Fibroblast of mammary gland (primary cell): ENCODE measurements at regions not wholly inside any gene's neighbourhood (a gene's known extent, or its start where the extent isn't known, plus 50 kb on each side); places are given as distances from the start of the nearest gene placed in this dataset.

Source experiments
- DNase-seq: peaks from one replicate; pipeline ENCODE4 v3.0.0-alpha.2; 2010; ENCODE audit warnings: low read depth
- H3K4me3 ChIP-seq: 2 replicates; pipeline ENCODE4 v1.5.1; 2011; ENCODE audit warnings: low read depth, mild to moderate bottlenecking, low read length, moderate library complexity; ENCODE audit not compliant: control insufficient read depth
- CTCF ChIP-seq: conservative IDR thresholded peaks from 2 replicates; pipeline ENCODE4 v1.5.1; 2011; ENCODE audit warnings: low read depth, low read length, inconsistent platforms; ENCODE audit not compliant: control insufficient read depth, insufficient read depth

GRCh38 chr10:131750973-131751826 lies 149.6 kb upstream of the PPP2R2D start:
- TF ChIP-seq CTCF, result no peak
- no peak for DNase-seq
- no peak overlapping the region for H3K4me3 ChIP-seq

GRCh38 chr10:131751827-131752775 lies 148.7 kb upstream of the PPP2R2D start:
- TF ChIP-seq CTCF, result no peak
- DNase-seq, result no peak
- H3K4me3 ChIP-seq, result no peak overlapping the region

DNA sequence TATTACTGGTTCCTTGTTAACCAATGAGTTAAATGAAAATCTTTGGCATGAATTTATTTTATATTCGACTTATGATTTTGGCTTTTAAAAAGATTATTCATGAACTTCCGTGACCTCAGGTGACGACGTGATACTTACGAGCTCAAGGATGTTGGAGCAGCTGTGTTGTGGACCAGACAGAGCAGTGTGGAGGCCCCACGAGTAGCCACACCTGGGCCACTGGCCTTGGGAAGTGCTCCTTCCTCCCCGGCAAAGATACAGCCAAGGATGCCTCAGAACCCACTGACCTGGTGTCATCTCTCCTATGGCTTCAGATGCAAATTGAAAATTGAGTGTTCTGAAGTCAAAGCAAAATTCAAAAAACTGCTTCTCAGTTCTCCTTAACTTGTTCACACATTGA lies 147.5 kb upstream of the PPP2R2D start:
- TF ChIP-seq CTCF, result no peak
- no peak for DNase-seq
- H3K4me3 ChIP-seq, result no peak overlapping the region

- DNase-seq, result no peak
- H3K4me3 ChIP-seq, result no peak overlapping the region
- no peak for TF ChIP-seq CTCF
Observed at GRCh38 chr10:131755200-131755599, 145.6 kb upstream of the PPP2R2D start.

GRCh38 chr10:131757285-131758058 lies 143.3 kb upstream of the PPP2R2D start:
- no peak overlapping the region for H3K4me3 ChIP-seq
- no peak for DNase-seq
- TF ChIP-seq CTCF, result no peak

GRCh38 chr10:131758062-131758938 lies 142.5 kb upstream of the PPP2R2D start:
- no peak for DNase-seq
- no peak overlapping the region for H3K4me3 ChIP-seq
- no peak for TF ChIP-seq CTCF
